IMR-90 (cell line): ENCODE measurements at regions not wholly inside any gene's neighbourhood (a gene's known extent, or its start where the extent isn't known, plus 50 kb on each side); places are given as distances from the start of the nearest gene placed in this dataset.

Experiments used
- ATAC-seq: fragments of 200-7000 bp; cut with Tn5 transposase; 2 replicates; pipeline ENCODE4 v1.9.1; 2020; ENCODE audit warnings: low read depth, mild to moderate bottlenecking, moderate library complexity
- BruUV-seq: library from RNA; stranded (reverse); fragments of 400-500 nt; replicated peaks from 2 replicates; lab custom pipeline; 2021; lab: Mats Ljungman, UMichigan
- CTCF ChIA-PET: fragments of 300-600 bp; formaldehyde crosslinking; extraction: SDS; loops from one replicate; lab custom pipeline; 2021; ENCODE audit warnings: antibody characterized with exemption; lab: Yijun Ruan, JAX
- POLR2A ChIA-PET: fragments of 300-600 bp; sonication (Branson Sonifier 250); formaldehyde crosslinking; loops from one replicate; lab custom pipeline; 2022; ENCODE audit warnings: antibody characterized with exemption; ENCODE audit not compliant: unreplicated experiment; lab: Charles Lee
- DNase-seq: peaks from one replicate; pipeline ENCODE4 v3.0.0; 2013
- H2AFZ ChIP-seq: replicated peaks from 2 replicates; pipeline ENCODE3; 2013; ENCODE audit warnings: low read length, mild to moderate bottlenecking; ENCODE audit not compliant: poor library complexity
- H2AK5ac ChIP-seq: 2 replicates; pipeline ENCODE4 v1.6.1; 2013; ENCODE audit warnings: low read depth, low read length, inconsistent platforms
- H2AK9ac ChIP-seq: replicated peaks from 2 replicates; pipeline ENCODE3; 2013; ENCODE audit warnings: mild to moderate bottlenecking, low read depth, low read length, moderate library complexity; ENCODE audit not compliant: poor library complexity
- H2BK120ac ChIP-seq: 2 replicates; pipeline ENCODE4 v1.6.1; 2013; ENCODE audit warnings: low read depth, low read length, inconsistent platforms
- H2BK15ac ChIP-seq: 3 replicates; pipeline ENCODE4 v1.6.1; 2013; ENCODE audit warnings: low read depth, low read length, inconsistent platforms
- H2BK20ac ChIP-seq: 2 replicates; pipeline ENCODE4 v1.6.1; 2013; ENCODE audit warnings: low read depth, mild to moderate bottlenecking, inconsistent platforms, low read length, moderate library complexity
- H2BK5ac ChIP-seq: 2 replicates; pipeline ENCODE4 v1.6.1; 2013; ENCODE audit warnings: mild to moderate bottlenecking, low read depth, low read length, inconsistent platforms; ENCODE audit not compliant: poor library complexity, severe bottlenecking
- H3K14ac ChIP-seq: replicated peaks from 2 replicates; pipeline ENCODE4 v1.6.1; 2013; ENCODE audit warnings: low read depth, low read length, inconsistent platforms
- H3K18ac ChIP-seq: 2 replicates; pipeline ENCODE4 v1.6.1; 2013; ENCODE audit warnings: low read depth, low read length, control low read depth
- H3K23ac ChIP-seq: 2 replicates; pipeline ENCODE4 v1.6.1; 2013; ENCODE audit warnings: low read depth, low read length, inconsistent platforms
- H3K27ac ChIP-seq: 2 replicates; pipeline ENCODE4 v1.5.1; 2013; ENCODE audit warnings: mild to moderate bottlenecking, control low read depth, low read length; ENCODE audit not compliant: insufficient read depth
- H3K27me3 ChIP-seq: 2 replicates; pipeline ENCODE4 v1.6.1; 2013; ENCODE audit warnings: low read length; ENCODE audit not compliant: control insufficient read depth, insufficient read depth
- H3K36me3 ChIP-seq: 2 replicates; pipeline ENCODE4 v1.6.1; 2013; ENCODE audit warnings: low read length, mixed read lengths; ENCODE audit not compliant: control insufficient read depth, insufficient read depth
- H3K4ac ChIP-seq: 2 replicates; pipeline ENCODE4 v1.6.1; 2013; ENCODE audit warnings: low read depth, low read length, inconsistent platforms
- H3K4me1 ChIP-seq: 2 replicates; pipeline ENCODE4 v1.6.1; 2013; ENCODE audit warnings: low read length, mixed read lengths; ENCODE audit not compliant: control insufficient read depth, insufficient read depth
- H3K4me2 ChIP-seq: 2 replicates; pipeline ENCODE4 v1.6.1; 2013; ENCODE audit warnings: low read depth, mild to moderate bottlenecking, control low read depth, low read length, moderate library complexity
- H3K4me3 ChIP-seq: 2 replicates; pipeline ENCODE4 v1.5.1; 2013; ENCODE audit warnings: low read depth, mild to moderate bottlenecking, control low read depth, low read length, moderate library complexity; ENCODE audit not compliant: insufficient read depth
- H3K56ac ChIP-seq: 2 replicates; pipeline ENCODE4 v1.6.1; 2013; ENCODE audit warnings: low read length, inconsistent platforms; ENCODE audit not compliant: insufficient read depth; ENCODE audit errors: extremely low read depth
- H3K79me1 ChIP-seq, 2 experiments: 2 replicates each; pipeline ENCODE4 v1.6.1; 2013; ENCODE audit warnings: low read length in 2 of 2, inconsistent platforms in 1 of 2, low read depth in 1 of 2
- H3K9ac ChIP-seq: 2 replicates; pipeline ENCODE4 v1.6.1; 2013; ENCODE audit warnings: low read depth, low read length, control low read depth
- H3K9me1 ChIP-seq: 2 replicates; pipeline ENCODE4 v1.6.1; 2013; ENCODE audit warnings: low read length, inconsistent platforms; ENCODE audit not compliant: insufficient read depth
- H3K9me3 ChIP-seq: 2 replicates; pipeline ENCODE4 v1.6.1; 2013; ENCODE audit warnings: low read length; ENCODE audit not compliant: control insufficient read depth, insufficient read depth
- H4K20me1 ChIP-seq: 2 replicates; pipeline ENCODE4 v1.6.1; 2013; ENCODE audit warnings: low read length, inconsistent platforms; ENCODE audit not compliant: insufficient read depth
- H4K5ac ChIP-seq: 2 replicates; pipeline ENCODE4 v1.6.1; 2013; ENCODE audit warnings: mild to moderate bottlenecking, low read depth, low read length, control low read depth
- H4K8ac ChIP-seq, 2 experiments: 2 replicates each; pipeline ENCODE4 v1.6.1; 2013; ENCODE audit warnings: low read depth in 2 of 2, low read length in 2 of 2, control low read depth in 1 of 2, inconsistent platforms in 1 of 2
- H4K91ac ChIP-seq: 2 replicates; pipeline ENCODE4 v1.6.1; 2013; ENCODE audit warnings: low read depth, low read length, inconsistent platforms; ENCODE audit not compliant: insufficient read depth
- BHLHE40 ChIP-seq: fragments of 150-350 bp; IDR thresholded peaks from 2 replicates; pipeline ENCODE4 v1.6.1; 2016; ENCODE audit warnings: mild to moderate bottlenecking, low read depth, low read length
- CEBPB ChIP-seq: IDR thresholded peaks from 2 replicates; pipeline ENCODE4 v1.6.1; 2012; ENCODE audit warnings: low read depth, low read length, improper control_type of control experiment
- CHD1 ChIP-seq: IDR thresholded peaks from 2 replicates; pipeline ENCODE4 v1.6.1; 2012; ENCODE audit warnings: low read depth, low read length, improper control_type of control experiment
- CTCF ChIP-seq: conservative IDR thresholded peaks from 2 replicates; pipeline ENCODE4 v1.5.1; 2012; ENCODE audit warnings: mild to moderate bottlenecking, low read depth, low read length, improper control_type of control experiment
- ELK1 ChIP-seq: fragments of 150-350 bp; IDR thresholded peaks from 2 replicates; pipeline ENCODE4 v1.6.1; 2016; ENCODE audit warnings: low read depth, mild to moderate bottlenecking, low read length, moderate library complexity, borderline replicate concordance
- FOS ChIP-seq: fragments of 150-350 bp; IDR thresholded peaks from 2 replicates; pipeline ENCODE4 v1.6.1; 2016; ENCODE audit warnings: low read depth, low read length
- MAFK ChIP-seq: IDR thresholded peaks from 2 replicates; pipeline ENCODE4 v1.6.1; 2012; ENCODE audit warnings: low read depth, low read length, improper control_type of control experiment
- MXI1 ChIP-seq: IDR thresholded peaks from 2 replicates; pipeline ENCODE4 v1.6.1; 2012; ENCODE audit warnings: low read depth, mild to moderate bottlenecking, low read length, moderate library complexity, borderline replicate concordance
- POLR2A ChIP-seq: IDR thresholded peaks from 2 replicates; pipeline ENCODE4 v1.6.1; 2012; ENCODE audit warnings: mild to moderate bottlenecking, low read depth, low read length
- RAD21 ChIP-seq: IDR thresholded peaks from 2 replicates; pipeline ENCODE4 v1.6.1; 2012; ENCODE audit warnings: low read length, improper control_type of control experiment
- RCOR1 ChIP-seq: IDR thresholded peaks from 2 replicates; pipeline ENCODE4 v1.6.1; 2012; ENCODE audit warnings: mild to moderate bottlenecking, low read length, improper control_type of control experiment; ENCODE audit not compliant: insufficient replicate concordance
- RFX5 ChIP-seq: IDR thresholded peaks from 2 replicates; pipeline ENCODE4 v1.8.0; 2012; ENCODE audit warnings: low read depth, mild to moderate bottlenecking, low read length, moderate library complexity
- SMC3 ChIP-seq: fragments of 150-350 bp; IDR thresholded peaks from 2 replicates; pipeline ENCODE4 v1.6.1; 2016; ENCODE audit warnings: low read depth, mild to moderate bottlenecking, antibody characterized with exemption, low read length, moderate library complexity
- USF2 ChIP-seq: fragments of 150-350 bp; IDR thresholded peaks from 2 replicates; pipeline ENCODE4 v1.6.1; 2017; ENCODE audit warnings: mild to moderate bottlenecking, antibody characterized with exemption, low read length, low read depth
- dilution Hi-C: fragments of 300-500 bp; cut with HindIII; formaldehyde crosslinking; loops from one replicate; pipeline ENCODE4 v1.14.3; 2018; ENCODE audit warnings: low sequenced_read_pairs; ENCODE audit not compliant: unreplicated experiment
- in situ Hi-C: fragments of 300-500 bp; cut with MboI; formaldehyde crosslinking; loops from 3 replicates; pipeline ENCODE4 v1.14.3; 2019; ENCODE audit warnings: low sequenced_read_pairs, inconsistent platforms, mixed read lengths
- intact Hi-C: fragments of 100-400 bp; cut with micrococcal nuclease; formaldehyde crosslinking; loops from 2 replicates; pipeline ENCODE4 v1.10.0; 2022

DNA sequence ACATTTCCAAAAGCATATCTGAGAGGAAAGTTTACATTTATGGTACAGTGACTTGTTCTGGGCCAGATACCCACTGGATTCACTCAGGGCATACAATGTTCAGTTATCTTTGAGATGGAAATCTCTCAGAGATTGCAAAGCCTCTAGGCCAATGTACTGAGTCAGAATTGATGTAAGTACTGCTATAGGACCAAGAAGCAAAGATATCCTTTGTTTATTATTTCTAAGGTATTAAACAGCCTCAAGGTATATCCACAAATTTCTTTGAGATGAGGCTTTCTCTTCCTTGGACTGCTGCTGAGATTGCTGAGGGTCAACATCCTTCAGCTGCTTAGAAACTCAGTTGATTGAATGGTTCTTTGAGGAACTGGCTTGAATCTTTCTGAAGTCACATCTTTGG is 484.0 kb downstream of the METTL15 start:
- Histone ChIP-seq H4K8ac (no peak overlapping the region), H3K9me3 (peaks cover 2% of the 10 kb centered on the region), H4K91ac (no peak overlapping the region), H4K20me1 (no peaks in the 10 kb centered on the region), H3K27me3 (no peaks in the 10 kb centered on the region), H3K4me1 (no peaks in the 10 kb centered on the region), H3K27ac (no peak overlapping the region), H3K23ac (no peak overlapping the region), H2BK15ac (no peak overlapping the region), H2BK120ac (no peak overlapping the region), H2AFZ (no peak overlapping the region), H3K9me1 (no peaks in the 10 kb centered on the region), H3K36me3 (no peaks in the 10 kb centered on the region), H3K4me2 (no peak overlapping the region), H3K79me1 (no peaks in the 10 kb centered on the region), H3K9ac (no peak overlapping the region), H3K4ac (no peak overlapping the region), H3K4me3 (no peak overlapping the region), H2BK5ac (no peak overlapping the region), H4K5ac (no peak overlapping the region; the same call in 1 of the 2 replicates), H3K56ac (no peak overlapping the region), H2AK9ac (no peak overlapping the region), H3K18ac (no peak overlapping the region), H2AK5ac (no peak overlapping the region), H3K14ac (no peak overlapping the region), H2BK20ac (no peak overlapping the region)
- dilution Hi-C loops: no loop called here
- TF ChIP-seq USF2 (no peak), ELK1 (no peak), CEBPB (no peak), SMC3 (no peak), RCOR1 (no peak), CTCF (no peak), RAD21 (no peak), RFX5 (no peak), CHD1 (no peak), MAFK (no peak), MXI1 (no peak), POLR2A (no peak), FOS (no peak), BHLHE40 (no peak)
- intact Hi-C loops: no loop called here
- in situ Hi-C loops: no loop called here
- POLR2A ChIA-PET: no interaction called here
- no TSS peak for BruUV-seq
- peak; percentile 19 for DNase-seq
- no peak for ATAC-seq
- CTCF ChIA-PET: interaction anchor here (1.4 kb wide), 1 partner anchor 10 kb away, joined by 4 read pairs; no protein-coding TSS in a partner anchor
